IMR-90 (cell line): ENCODE measurements at regions not wholly inside any gene's neighbourhood (a gene's known extent, or its start where the extent isn't known, plus 50 kb on each side); places are given as distances from the start of the nearest gene placed in this dataset.

Source experiments
- CEBPB ChIP-seq: IDR thresholded peaks from 2 replicates; pipeline ENCODE4 v1.6.1; 2012; ENCODE audit warnings: low read depth, low read length, improper control_type of control experiment
- CHD1 ChIP-seq: IDR thresholded peaks from 2 replicates; pipeline ENCODE4 v1.6.1; 2012; ENCODE audit warnings: low read depth, low read length, improper control_type of control experiment
- MXI1 ChIP-seq: IDR thresholded peaks from 2 replicates; pipeline ENCODE4 v1.6.1; 2012; ENCODE audit warnings: low read depth, mild to moderate bottlenecking, low read length, moderate library complexity, borderline replicate concordance
- NFE2L2 ChIP-seq: fragments of 150-350 bp; IDR thresholded peaks from 2 replicates; pipeline ENCODE4 v1.6.1; 2016; ENCODE audit warnings: low read depth, mild to moderate bottlenecking, low read length
- POLR2A ChIP-seq: IDR thresholded peaks from 2 replicates; pipeline ENCODE4 v1.6.1; 2012; ENCODE audit warnings: mild to moderate bottlenecking, low read depth, low read length
- RAD21 ChIP-seq: IDR thresholded peaks from 2 replicates; pipeline ENCODE4 v1.6.1; 2012; ENCODE audit warnings: low read length, improper control_type of control experiment
- RCOR1 ChIP-seq: IDR thresholded peaks from 2 replicates; pipeline ENCODE4 v1.6.1; 2012; ENCODE audit warnings: mild to moderate bottlenecking, low read length, improper control_type of control experiment; ENCODE audit not compliant: insufficient replicate concordance
- RFX5 ChIP-seq: IDR thresholded peaks from 2 replicates; pipeline ENCODE4 v1.8.0; 2012; ENCODE audit warnings: low read depth, mild to moderate bottlenecking, low read length, moderate library complexity
- TF ChIP-seq, protein P1 (sequence below): conservative IDR thresholded peaks from 2 replicates; pipeline ENCODE4 v1.5.1; 2012; ENCODE audit warnings: mild to moderate bottlenecking, low read depth, low read length, improper control_type of control experiment
- TF ChIP-seq, protein P2 (sequence below): fragments of 150-350 bp; IDR thresholded peaks from 2 replicates; pipeline ENCODE4 v1.6.1; 2017; ENCODE audit warnings: mild to moderate bottlenecking, antibody characterized with exemption, low read length, low read depth
- TF ChIP-seq, protein P3 (sequence below): fragments of 150-350 bp; IDR thresholded peaks from 2 replicates; pipeline ENCODE4 v1.6.1; 2016; ENCODE audit warnings: low read depth, mild to moderate bottlenecking, low read length, moderate library complexity, borderline replicate concordance

DNA sequence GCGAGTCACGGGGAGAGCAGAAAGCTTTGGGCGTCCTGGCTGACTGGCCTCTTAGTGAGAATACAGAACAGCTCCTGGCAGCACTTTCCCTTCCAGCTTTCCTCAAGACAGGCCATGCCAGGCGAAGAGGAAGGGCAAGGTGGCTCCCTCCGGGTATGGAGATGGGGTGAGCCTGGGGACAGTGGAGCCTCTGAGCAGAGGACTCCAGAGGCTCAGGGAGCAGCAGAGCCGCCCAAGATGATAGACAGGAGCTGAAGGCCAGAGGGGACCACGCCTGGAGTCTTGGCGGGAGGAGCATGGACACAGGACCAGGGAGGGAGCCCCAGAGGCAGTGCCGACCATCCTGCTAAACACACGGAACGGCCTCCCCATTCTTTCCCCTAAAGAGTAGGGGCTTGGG, 229.1 kb downstream of the TM9SF2 start:
- TF ChIP-seq RFX5: no peak
- TF ChIP-seq, protein P1, sequence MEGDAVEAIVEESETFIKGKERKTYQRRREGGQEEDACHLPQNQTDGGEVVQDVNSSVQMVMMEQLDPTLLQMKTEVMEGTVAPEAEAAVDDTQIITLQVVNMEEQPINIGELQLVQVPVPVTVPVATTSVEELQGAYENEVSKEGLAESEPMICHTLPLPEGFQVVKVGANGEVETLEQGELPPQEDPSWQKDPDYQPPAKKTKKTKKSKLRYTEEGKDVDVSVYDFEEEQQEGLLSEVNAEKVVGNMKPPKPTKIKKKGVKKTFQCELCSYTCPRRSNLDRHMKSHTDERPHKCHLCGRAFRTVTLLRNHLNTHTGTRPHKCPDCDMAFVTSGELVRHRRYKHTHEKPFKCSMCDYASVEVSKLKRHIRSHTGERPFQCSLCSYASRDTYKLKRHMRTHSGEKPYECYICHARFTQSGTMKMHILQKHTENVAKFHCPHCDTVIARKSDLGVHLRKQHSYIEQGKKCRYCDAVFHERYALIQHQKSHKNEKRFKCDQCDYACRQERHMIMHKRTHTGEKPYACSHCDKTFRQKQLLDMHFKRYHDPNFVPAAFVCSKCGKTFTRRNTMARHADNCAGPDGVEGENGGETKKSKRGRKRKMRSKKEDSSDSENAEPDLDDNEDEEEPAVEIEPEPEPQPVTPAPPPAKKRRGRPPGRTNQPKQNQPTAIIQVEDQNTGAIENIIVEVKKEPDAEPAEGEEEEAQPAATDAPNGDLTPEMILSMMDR: no peak
- TF ChIP-seq POLR2A: no peak
- TF ChIP-seq RCOR1: no peak
- TF ChIP-seq, protein P2, sequence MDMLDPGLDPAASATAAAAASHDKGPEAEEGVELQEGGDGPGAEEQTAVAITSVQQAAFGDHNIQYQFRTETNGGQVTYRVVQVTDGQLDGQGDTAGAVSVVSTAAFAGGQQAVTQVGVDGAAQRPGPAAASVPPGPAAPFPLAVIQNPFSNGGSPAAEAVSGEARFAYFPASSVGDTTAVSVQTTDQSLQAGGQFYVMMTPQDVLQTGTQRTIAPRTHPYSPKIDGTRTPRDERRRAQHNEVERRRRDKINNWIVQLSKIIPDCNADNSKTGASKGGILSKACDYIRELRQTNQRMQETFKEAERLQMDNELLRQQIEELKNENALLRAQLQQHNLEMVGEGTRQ: no peak
- TF ChIP-seq MXI1: no peak
- no peak for TF ChIP-seq CEBPB
- TF ChIP-seq CHD1: no peak
- TF ChIP-seq NFE2L2: no peak
- no peak for TF ChIP-seq RAD21
- TF ChIP-seq, protein P3, sequence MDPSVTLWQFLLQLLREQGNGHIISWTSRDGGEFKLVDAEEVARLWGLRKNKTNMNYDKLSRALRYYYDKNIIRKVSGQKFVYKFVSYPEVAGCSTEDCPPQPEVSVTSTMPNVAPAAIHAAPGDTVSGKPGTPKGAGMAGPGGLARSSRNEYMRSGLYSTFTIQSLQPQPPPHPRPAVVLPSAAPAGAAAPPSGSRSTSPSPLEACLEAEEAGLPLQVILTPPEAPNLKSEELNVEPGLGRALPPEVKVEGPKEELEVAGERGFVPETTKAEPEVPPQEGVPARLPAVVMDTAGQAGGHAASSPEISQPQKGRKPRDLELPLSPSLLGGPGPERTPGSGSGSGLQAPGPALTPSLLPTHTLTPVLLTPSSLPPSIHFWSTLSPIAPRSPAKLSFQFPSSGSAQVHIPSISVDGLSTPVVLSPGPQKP: no peak
